Neural cell (in vitro differentiated cells): ENCODE measurements at regions not wholly inside any gene's neighbourhood (a gene's known extent, or its start where the extent isn't known, plus 50 kb on each side); places are given as distances from the start of the nearest gene placed in this dataset.

Source experiments
- H2AFZ ChIP-seq: fragments of 200-600, 300-800 bp; sonication (generic), shearing (Covaris generic); 2 replicates; pipeline ENCODE4 v1.6.0; 2014; ENCODE audit warnings: low read depth, mild to moderate bottlenecking, antibody characterized with exemption, low read length, moderate library complexity
- H3F3A ChIP-seq: fragments of 200-600 bp; shearing (Covaris generic); 2 replicates; pipeline ENCODE4 v1.6.1; 2016; ENCODE audit warnings: mild to moderate bottlenecking, moderate library complexity, mixed read lengths, antibody characterized with exemption, low read length; ENCODE audit not compliant: insufficient read depth, poor library complexity, severe bottlenecking
- H3K27ac ChIP-seq: fragments of 200-600, 300-800 bp; sonication (generic), shearing (Covaris generic); 2 replicates; pipeline ENCODE4 v1.5.1; 2014; ENCODE audit warnings: mild to moderate bottlenecking, low read length, moderate library complexity
- H3K27me3 ChIP-seq: fragments of 300-800, 200-600 bp; sonication (generic), shearing (Covaris generic); 2 replicates; pipeline ENCODE4 v1.6.0; 2014; ENCODE audit warnings: mild to moderate bottlenecking, low read depth, low read length, moderate library complexity; ENCODE audit not compliant: insufficient read depth
- H3K36me3 ChIP-seq: fragments of 300-800, 200-600 bp; sonication (generic), shearing (Covaris generic); 2 replicates; pipeline ENCODE4 v1.5.1; 2014; ENCODE audit warnings: mild to moderate bottlenecking, antibody characterized with exemption, low read length, moderate library complexity; ENCODE audit not compliant: insufficient read depth
- H3K4me2 ChIP-seq: fragments of 300-800, 200-600 bp; sonication (generic), shearing (Covaris generic); 2 replicates; pipeline ENCODE4 v1.6.0; 2014; ENCODE audit warnings: mild to moderate bottlenecking, low read length
- H3K4me3 ChIP-seq: fragments of 300-800, 200-600 bp; sonication (generic), shearing (Covaris generic); 2 replicates; pipeline ENCODE4 v1.5.1; 2014; ENCODE audit warnings: mild to moderate bottlenecking, low read length, moderate library complexity
- H3K79me2 ChIP-seq: fragments of 200-600 bp; shearing (Covaris generic); replicated peaks from 2 replicates; pipeline ENCODE4 v1.6.0; 2014; ENCODE audit warnings: mild to moderate bottlenecking, low read length, moderate library complexity; ENCODE audit not compliant: insufficient read depth
- H3K9ac ChIP-seq: fragments of 300-800, 200-600 bp; sonication (generic), shearing (Covaris generic); 2 replicates; pipeline ENCODE4 v1.6.1; 2016; ENCODE audit warnings: mild to moderate bottlenecking, low read length, mixed read lengths
- H3K9me2 ChIP-seq: fragments of 200-600 bp; shearing (Covaris generic); 2 replicates; pipeline ENCODE4 v1.6.1; 2016; ENCODE audit warnings: mild to moderate bottlenecking, low read length, mixed read lengths; ENCODE audit not compliant: insufficient read depth
- H3K9me3 ChIP-seq: fragments of 200-600, 300-800 bp; sonication (generic), shearing (Covaris generic); 2 replicates; pipeline ENCODE4 v1.6.1; 2016; ENCODE audit warnings: mild to moderate bottlenecking, mixed run types, low read length, moderate library complexity, mixed read lengths
- H4K20me1 ChIP-seq: fragments of 200-600 bp; shearing (Covaris generic); 2 replicates; pipeline ENCODE4 v1.6.1; 2016; ENCODE audit warnings: mild to moderate bottlenecking, mixed run types; ENCODE audit not compliant: insufficient read depth
- EP300 ChIP-seq: fragments of 450-650 bp; conservative IDR thresholded peaks from 2 replicates; pipeline ENCODE4 v1.6.1; 2014; ENCODE audit warnings: antibody characterized with exemption, mild to moderate bottlenecking, moderate library complexity; ENCODE audit not compliant: poor library complexity, severe bottlenecking
- EZH2 ChIP-seq: fragments of 200-600, 300-800 bp; shearing (Covaris generic), sonication (generic); IDR thresholded peaks from 2 replicates; pipeline ENCODE4 v1.6.1; 2014; ENCODE audit warnings: antibody characterized with exemption, low read length, borderline replicate concordance, mild to moderate bottlenecking; ENCODE audit not compliant: insufficient read depth, poor library complexity, severe bottlenecking
- MXI1 ChIP-seq: fragments of 450-650 bp; conservative IDR thresholded peaks from 2 replicates; pipeline ENCODE4 v1.6.1; 2014; ENCODE audit warnings: antibody characterized with exemption, mild to moderate bottlenecking; ENCODE audit not compliant: poor library complexity, severe bottlenecking
- POLR2AphosphoS5 ChIP-seq: IDR thresholded peaks from 2 replicates; pipeline ENCODE4 v1.6.1; 2012
- RAD21 ChIP-seq: fragments of 450-650 bp; conservative IDR thresholded peaks from 2 replicates; pipeline ENCODE4 v1.6.1; 2014; ENCODE audit warnings: antibody characterized with exemption, mild to moderate bottlenecking, moderate library complexity
- SMC3 ChIP-seq: fragments of 450-650 bp; conservative IDR thresholded peaks from 2 replicates; pipeline ENCODE4 v1.6.1; 2014; ENCODE audit warnings: antibody characterized with exemption, mild to moderate bottlenecking, moderate library complexity; ENCODE audit not compliant: poor library complexity
- TAF1 ChIP-seq: IDR thresholded peaks from 2 replicates; pipeline ENCODE4 v1.6.1; 2012; ENCODE audit warnings: low read depth
- TF ChIP-seq, protein P1 (sequence below): fragments of 450-650 bp; IDR thresholded peaks from 2 replicates; pipeline ENCODE4 v1.5.1; 2014; ENCODE audit warnings: antibody characterized with exemption, mild to moderate bottlenecking, moderate library complexity; ENCODE audit not compliant: poor library complexity, severe bottlenecking
- TF ChIP-seq, protein P2 (sequence below): IDR thresholded peaks from 2 replicates; pipeline ENCODE4 v1.6.1; 2012; ENCODE audit warnings: borderline replicate concordance

DNA sequence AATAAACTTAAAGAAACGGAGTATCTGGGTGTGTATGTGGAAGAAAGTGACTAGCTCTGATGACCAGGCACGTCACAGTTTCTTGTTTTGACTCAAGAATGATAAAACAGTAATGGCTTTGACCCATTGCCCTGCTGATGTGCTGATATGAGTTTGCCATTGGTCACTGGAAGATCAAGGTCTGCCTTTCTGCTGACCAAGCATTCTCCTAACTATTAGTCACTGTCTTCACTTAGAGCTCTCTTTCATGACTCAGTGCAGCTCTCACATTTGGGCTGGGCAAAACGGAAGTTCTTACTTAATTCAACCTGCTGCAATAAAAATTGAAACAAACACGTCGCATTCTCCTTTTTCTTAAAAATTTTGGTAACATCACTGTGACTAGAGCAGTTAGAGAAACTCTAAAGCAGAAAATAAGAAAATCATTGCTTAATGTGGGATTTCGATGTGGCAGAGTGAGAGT, 366.7 kb downstream of the BTG1 start:
- no peak overlapping the region for H3K4me2 ChIP-seq

DNA sequence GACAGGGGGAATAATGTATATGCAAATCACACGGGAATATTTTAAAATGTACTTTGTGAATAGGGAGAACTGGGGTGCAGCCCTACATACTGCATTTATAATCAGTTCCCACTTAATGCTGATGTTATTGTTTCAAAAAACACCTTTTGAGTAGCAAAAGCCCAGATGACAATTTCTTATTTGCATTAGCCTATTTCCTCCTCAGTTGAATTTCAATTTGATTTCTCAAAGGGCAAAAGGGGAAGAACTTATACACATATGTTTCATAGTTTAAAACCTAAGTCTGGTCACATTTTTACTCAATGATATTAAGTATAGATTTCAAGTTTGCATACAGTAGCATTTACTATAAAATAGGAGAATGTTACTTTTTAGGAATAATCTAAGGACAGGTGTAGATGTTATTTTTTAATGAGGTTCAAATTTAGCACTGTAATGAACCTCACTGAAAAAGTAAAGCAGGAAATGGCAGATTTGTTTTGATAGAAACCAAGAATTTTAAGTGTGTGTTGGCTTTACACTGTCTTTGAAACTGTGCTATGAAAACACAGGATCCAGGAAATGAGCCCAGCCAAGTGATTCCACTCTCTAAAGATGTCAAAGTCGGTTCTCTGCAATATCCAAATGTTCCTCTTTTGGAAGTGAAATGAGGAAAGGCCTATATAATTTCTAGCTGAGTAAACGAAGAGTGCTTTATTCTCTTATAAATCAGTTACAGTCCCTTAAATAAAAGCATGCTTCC, 367.4 kb downstream of the BTG1 start:
- Histone ChIP-seq H3K27ac (no peak overlapping the region), H3K9ac (no peak overlapping the region), H2AFZ (no peak overlapping the region), H3K9me3 (no peaks in the 10 kb centered on the region), H3K36me3 (no peaks in the 10 kb centered on the region), H3K27me3 (no peaks in the 10 kb centered on the region), H3K9me2 (no peaks in the 10 kb centered on the region), H3K79me2 (no peaks in the 10 kb centered on the region), H3K4me2 (no peak overlapping the region), H3F3A (no peaks in the 10 kb centered on the region), H3K4me3 (no peak overlapping the region), H4K20me1 (no peaks in the 10 kb centered on the region)
- TF ChIP-seq SMC3 (no peak), EZH2 (no peak), RAD21 (no peak), POLR2AphosphoS5 (no peak), TAF1 (no peak), EP300 (no peak)
- TF ChIP-seq, protein P1, sequence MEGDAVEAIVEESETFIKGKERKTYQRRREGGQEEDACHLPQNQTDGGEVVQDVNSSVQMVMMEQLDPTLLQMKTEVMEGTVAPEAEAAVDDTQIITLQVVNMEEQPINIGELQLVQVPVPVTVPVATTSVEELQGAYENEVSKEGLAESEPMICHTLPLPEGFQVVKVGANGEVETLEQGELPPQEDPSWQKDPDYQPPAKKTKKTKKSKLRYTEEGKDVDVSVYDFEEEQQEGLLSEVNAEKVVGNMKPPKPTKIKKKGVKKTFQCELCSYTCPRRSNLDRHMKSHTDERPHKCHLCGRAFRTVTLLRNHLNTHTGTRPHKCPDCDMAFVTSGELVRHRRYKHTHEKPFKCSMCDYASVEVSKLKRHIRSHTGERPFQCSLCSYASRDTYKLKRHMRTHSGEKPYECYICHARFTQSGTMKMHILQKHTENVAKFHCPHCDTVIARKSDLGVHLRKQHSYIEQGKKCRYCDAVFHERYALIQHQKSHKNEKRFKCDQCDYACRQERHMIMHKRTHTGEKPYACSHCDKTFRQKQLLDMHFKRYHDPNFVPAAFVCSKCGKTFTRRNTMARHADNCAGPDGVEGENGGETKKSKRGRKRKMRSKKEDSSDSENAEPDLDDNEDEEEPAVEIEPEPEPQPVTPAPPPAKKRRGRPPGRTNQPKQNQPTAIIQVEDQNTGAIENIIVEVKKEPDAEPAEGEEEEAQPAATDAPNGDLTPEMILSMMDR: no peak
- TF ChIP-seq, protein P2, sequence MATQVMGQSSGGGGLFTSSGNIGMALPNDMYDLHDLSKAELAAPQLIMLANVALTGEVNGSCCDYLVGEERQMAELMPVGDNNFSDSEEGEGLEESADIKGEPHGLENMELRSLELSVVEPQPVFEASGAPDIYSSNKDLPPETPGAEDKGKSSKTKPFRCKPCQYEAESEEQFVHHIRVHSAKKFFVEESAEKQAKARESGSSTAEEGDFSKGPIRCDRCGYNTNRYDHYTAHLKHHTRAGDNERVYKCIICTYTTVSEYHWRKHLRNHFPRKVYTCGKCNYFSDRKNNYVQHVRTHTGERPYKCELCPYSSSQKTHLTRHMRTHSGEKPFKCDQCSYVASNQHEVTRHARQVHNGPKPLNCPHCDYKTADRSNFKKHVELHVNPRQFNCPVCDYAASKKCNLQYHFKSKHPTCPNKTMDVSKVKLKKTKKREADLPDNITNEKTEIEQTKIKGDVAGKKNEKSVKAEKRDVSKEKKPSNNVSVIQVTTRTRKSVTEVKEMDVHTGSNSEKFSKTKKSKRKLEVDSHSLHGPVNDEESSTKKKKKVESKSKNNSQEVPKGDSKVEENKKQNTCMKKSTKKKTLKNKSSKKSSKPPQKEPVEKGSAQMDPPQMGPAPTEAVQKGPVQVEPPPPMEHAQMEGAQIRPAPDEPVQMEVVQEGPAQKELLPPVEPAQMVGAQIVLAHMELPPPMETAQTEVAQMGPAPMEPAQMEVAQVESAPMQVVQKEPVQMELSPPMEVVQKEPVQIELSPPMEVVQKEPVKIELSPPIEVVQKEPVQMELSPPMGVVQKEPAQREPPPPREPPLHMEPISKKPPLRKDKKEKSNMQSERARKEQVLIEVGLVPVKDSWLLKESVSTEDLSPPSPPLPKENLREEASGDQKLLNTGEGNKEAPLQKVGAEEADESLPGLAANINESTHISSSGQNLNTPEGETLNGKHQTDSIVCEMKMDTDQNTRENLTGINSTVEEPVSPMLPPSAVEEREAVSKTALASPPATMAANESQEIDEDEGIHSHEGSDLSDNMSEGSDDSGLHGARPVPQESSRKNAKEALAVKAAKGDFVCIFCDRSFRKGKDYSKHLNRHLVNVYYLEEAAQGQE: no peak

More for the DNA sequence above, 366.7 kb downstream of the BTG1 start:
- no peaks in the 10 kb centered on the region for H3K9me3 ChIP-seq
- H3K9me2 ChIP-seq: no peaks in the 10 kb centered on the region
- H3K36me3 ChIP-seq: no peaks in the 10 kb centered on the region
- no peaks in the 10 kb centered on the region for H3K27me3 ChIP-seq
- TF ChIP-seq TAF1 (no peak), RAD21 (no peak), MXI1 (no peak), EZH2 (no peak), EP300 (no peak), POLR2AphosphoS5 (no peak), SMC3 (no peak)
- TF ChIP-seq, protein P2: no peak
- TF ChIP-seq, protein P1: no peak
- H3K4me3 ChIP-seq: no peak overlapping the region
- H3K9ac ChIP-seq: no peak overlapping the region
- no peaks in the 10 kb centered on the region for H3K79me2 ChIP-seq
- H4K20me1 ChIP-seq: no peaks in the 10 kb centered on the region
- H3K27ac ChIP-seq: no peak overlapping the region
- H2AFZ ChIP-seq: no peak overlapping the region
- H3F3A ChIP-seq: no peaks in the 10 kb centered on the region
